Neural progenitor cell (in vitro differentiated cells): ENCODE measurements at regions not wholly inside any gene's neighbourhood (a gene's known extent, or its start where the extent isn't known, plus 50 kb on each side); places are given as distances from the start of the nearest gene placed in this dataset.

Source experiments
- DNase-seq: peaks from one replicate; pipeline ENCODE4 v3.0.0-alpha.2; 2016; ENCODE audit warnings: low spot score
- H2AFZ ChIP-seq: fragments of 200-600 bp; sonication (generic); replicated peaks from 2 replicates; pipeline ENCODE4 v1.6.1; 2016; ENCODE audit warnings: antibody characterized with exemption
- H3F3A ChIP-seq: fragments of 200-600 bp; sonication (generic); 2 replicates; pipeline ENCODE4 v1.6.1; 2016; ENCODE audit warnings: antibody characterized with exemption, low read depth
- H3K27ac ChIP-seq: fragments of 200-600 bp; sonication (generic); 2 replicates; pipeline ENCODE4 v1.5.1; 2016; ENCODE audit warnings: mild to moderate bottlenecking
- H3K27me3 ChIP-seq: fragments of 200-600 bp; sonication (generic); 2 replicates; pipeline ENCODE4 v1.6.1; 2016; ENCODE audit warnings: mild to moderate bottlenecking, moderate library complexity
- H3K36me3 ChIP-seq: fragments of 200-600 bp; sonication (generic); 2 replicates; pipeline ENCODE4 v1.5.1; 2016
- H3K4me1 ChIP-seq: fragments of 200-600 bp; sonication (generic); 2 replicates; pipeline ENCODE4 v1.6.1; 2016; ENCODE audit warnings: mixed run types
- H3K4me2 ChIP-seq: fragments of 200-600 bp; sonication (generic); 2 replicates; pipeline ENCODE4 v1.6.1; 2016
- H3K4me3 ChIP-seq: fragments of 200-600 bp; sonication (generic); 2 replicates; pipeline ENCODE4 v1.5.1; 2016
- H3K79me2 ChIP-seq: fragments of 200-600 bp; sonication (generic); 2 replicates; pipeline ENCODE4 v1.6.1; 2016; ENCODE audit warnings: low read depth
- H3K9ac ChIP-seq: fragments of 200-600 bp; sonication (generic); 2 replicates; pipeline ENCODE4 v1.6.1; 2016
- H3K9me3 ChIP-seq: fragments of 200-600 bp; sonication (generic); 2 replicates; pipeline ENCODE4 v1.5.1; 2016; ENCODE audit warnings: low read depth
- H4K20me1 ChIP-seq: fragments of 200-600 bp; sonication (generic); 2 replicates; pipeline ENCODE4 v1.6.1; 2016; ENCODE audit warnings: low read depth
- H3K27ac Mint-ChIP-seq: 3 replicates; pipeline ENCODE4 v1.8.0; 2021; ENCODE audit warnings: mixed read lengths
- H3K27me3 Mint-ChIP-seq: 2 replicates; pipeline ENCODE4 v1.8.0; 2022; ENCODE audit warnings: low read depth, mild to moderate bottlenecking, inconsistent platforms, moderate library complexity, mixed read lengths; ENCODE audit not compliant: insufficient read depth
- H3K36me3 Mint-ChIP-seq: 3 replicates; pipeline ENCODE4 v1.8.0; 2021; ENCODE audit warnings: mixed read lengths
- H3K4me1 Mint-ChIP-seq: 3 replicates; pipeline ENCODE4 v1.8.0; 2021; ENCODE audit warnings: mixed read lengths
- H3K4me3 Mint-ChIP-seq: 3 replicates; pipeline ENCODE4 v1.8.0; 2021; ENCODE audit warnings: mild to moderate bottlenecking, moderate library complexity, mixed read lengths
- H3K9me3 Mint-ChIP-seq: 3 replicates; pipeline ENCODE4 v1.8.0; 2020; ENCODE audit warnings: mixed read lengths
- CTCF ChIP-seq: fragments of 200-600 bp; sonication (generic); IDR thresholded peaks from 2 replicates; pipeline ENCODE4 v1.5.1; 2017; ENCODE audit warnings: antibody characterized with exemption, mild to moderate bottlenecking
- EZH2 ChIP-seq: fragments of 200-600 bp; sonication (generic); IDR thresholded peaks from 2 replicates; pipeline ENCODE4 v1.6.1; 2017; ENCODE audit warnings: antibody characterized with exemption, mild to moderate bottlenecking, moderate library complexity
- EZH2phosphoT487 ChIP-seq: fragments of 200-600 bp; sonication (generic); IDR thresholded peaks from 2 replicates; pipeline ENCODE4 v1.6.1; 2017; ENCODE audit warnings: antibody characterized with exemption

- Histone ChIP-seq H2AFZ (peak overlapping the region; percentile 99), H3K9ac (no peak overlapping the region), H3K4me3 (no peak overlapping the region), H3K27me3 (no peaks in the 10 kb centered on the region), H3K4me1 (peaks cover 42% of the 10 kb centered on the region), H3K79me2 (no peaks in the 10 kb centered on the region), H4K20me1 (no peaks in the 10 kb centered on the region), H3K4me2 (peak overlapping the region; percentile 47), H3K9me3 (no peaks in the 10 kb centered on the region), H3K27ac (no peak overlapping the region), H3F3A (peaks cover 18% of the 10 kb centered on the region), H3K36me3 (no peaks in the 10 kb centered on the region)
- H3K27me3 Mint-ChIP-seq = peaks cover 7% of the 10 kb centered on the region
- TF ChIP-seq EZH2phosphoT487 = no peak
- TF ChIP-seq EZH2 = no peak
- no peak for TF ChIP-seq CTCF
- peaks cover 49% of the 10 kb centered on the region for H3K4me1 Mint-ChIP-seq
- no peaks in the 10 kb centered on the region for H3K9me3 Mint-ChIP-seq
- peak overlapping the region; percentile 90 for H3K27ac Mint-ChIP-seq
- H3K4me3 Mint-ChIP-seq = no peak overlapping the region
- DNase-seq = no peak
- H3K36me3 Mint-ChIP-seq = no peaks in the 10 kb centered on the region
Measured at GRCh38 chr11:127110542-127110941, 110.0 kb upstream of the KIRREL3 start.

- no peaks in the 10 kb centered on the region for H3K9me3 ChIP-seq
- H3K4me1 ChIP-seq = peaks cover 48% of the 10 kb centered on the region
- peaks cover 55% of the 10 kb centered on the region for H3K4me1 Mint-ChIP-seq
- no peaks in the 10 kb centered on the region for H3K9me3 Mint-ChIP-seq
- peaks cover 7% of the 10 kb centered on the region for H3K27me3 Mint-ChIP-seq
- peak overlapping the region; percentile 99 for H2AFZ ChIP-seq
- H3K27me3 ChIP-seq = no peaks in the 10 kb centered on the region
- no peak for DNase-seq
- no peak overlapping the region for H3K9ac ChIP-seq
- H3K27ac Mint-ChIP-seq = peak overlapping the region; percentile 90
- no peaks in the 10 kb centered on the region for H4K20me1 ChIP-seq
- H3F3A ChIP-seq = peaks cover 24% of the 10 kb centered on the region
- no peak overlapping the region for H3K27ac ChIP-seq
- TF ChIP-seq EZH2 (no peak), CTCF (no peak)
- no peaks in the 10 kb centered on the region for H3K36me3 Mint-ChIP-seq
- no peak overlapping the region for H3K4me3 ChIP-seq
- no peaks in the 10 kb centered on the region for H3K36me3 ChIP-seq
- H3K4me3 Mint-ChIP-seq = peak overlapping the region; percentile 19
- H3K4me2 ChIP-seq = peak overlapping the region; percentile 47
- no peaks in the 10 kb centered on the region for H3K79me2 ChIP-seq
Measured at GRCh38 chr11:127109796-127110480, 109.4 kb upstream of the KIRREL3 start.

GRCh38 chr11:127108838-127109237 is 108.3 kb upstream of the KIRREL3 start:
- TF ChIP-seq EZH2 (no peak), EZH2phosphoT487 (no peak), CTCF (no peak)
- Histone ChIP-seq H3K4me3 (no peak overlapping the region), H3K9ac (no peak overlapping the region), H3K79me2 (no peaks in the 10 kb centered on the region), H3K27me3 (no peaks in the 10 kb centered on the region), H3K4me1 (peaks cover 58% of the 10 kb centered on the region), H3K9me3 (no peaks in the 10 kb centered on the region), H3K36me3 (no peaks in the 10 kb centered on the region), H3F3A (peaks cover 26% of the 10 kb centered on the region), H2AFZ (no peak overlapping the region), H3K27ac (no peak overlapping the region), H4K20me1 (no peaks in the 10 kb centered on the region), H3K4me2 (no peak overlapping the region)
- Mint-ChIP-seq H3K9me3 (no peaks in the 10 kb centered on the region), H3K27me3 (peaks cover 7% of the 10 kb centered on the region), H3K27ac (no peak overlapping the region), H3K4me1 (peaks cover 60% of the 10 kb centered on the region), H3K36me3 (no peaks in the 10 kb centered on the region), H3K4me3 (no peak overlapping the region)
- DNase-seq = no peak
